OCI-LY7 (cell line): ENCODE measurements at regions not wholly inside any gene's neighbourhood (a gene's known extent, or its start where the extent isn't known, plus 50 kb on each side); places are given as distances from the start of the nearest gene placed in this dataset.

Source experiments
- EZH2phosphoT487 ChIP-seq: fragments of 200-600 bp; sonication (generic); IDR thresholded peaks from 2 replicates; pipeline ENCODE4 v1.6.1; 2018; ENCODE audit warnings: low read depth, borderline replicate concordance, mild to moderate bottlenecking, mixed run types, antibody characterized with exemption, low read length, moderate library complexity, mixed read lengths
- TF ChIP-seq, protein P1 (sequence below): fragments of 200-600 bp; sonication (generic); conservative IDR thresholded peaks from 2 replicates; pipeline ENCODE4 v1.5.1; 2014; ENCODE audit warnings: mild to moderate bottlenecking, antibody characterized with exemption, low read length, moderate library complexity, mixed read lengths

- TF ChIP-seq, protein P1, sequence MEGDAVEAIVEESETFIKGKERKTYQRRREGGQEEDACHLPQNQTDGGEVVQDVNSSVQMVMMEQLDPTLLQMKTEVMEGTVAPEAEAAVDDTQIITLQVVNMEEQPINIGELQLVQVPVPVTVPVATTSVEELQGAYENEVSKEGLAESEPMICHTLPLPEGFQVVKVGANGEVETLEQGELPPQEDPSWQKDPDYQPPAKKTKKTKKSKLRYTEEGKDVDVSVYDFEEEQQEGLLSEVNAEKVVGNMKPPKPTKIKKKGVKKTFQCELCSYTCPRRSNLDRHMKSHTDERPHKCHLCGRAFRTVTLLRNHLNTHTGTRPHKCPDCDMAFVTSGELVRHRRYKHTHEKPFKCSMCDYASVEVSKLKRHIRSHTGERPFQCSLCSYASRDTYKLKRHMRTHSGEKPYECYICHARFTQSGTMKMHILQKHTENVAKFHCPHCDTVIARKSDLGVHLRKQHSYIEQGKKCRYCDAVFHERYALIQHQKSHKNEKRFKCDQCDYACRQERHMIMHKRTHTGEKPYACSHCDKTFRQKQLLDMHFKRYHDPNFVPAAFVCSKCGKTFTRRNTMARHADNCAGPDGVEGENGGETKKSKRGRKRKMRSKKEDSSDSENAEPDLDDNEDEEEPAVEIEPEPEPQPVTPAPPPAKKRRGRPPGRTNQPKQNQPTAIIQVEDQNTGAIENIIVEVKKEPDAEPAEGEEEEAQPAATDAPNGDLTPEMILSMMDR: no peak
- no peak for TF ChIP-seq EZH2phosphoT487
Measured at GRCh38 chrX:39043838-39044550, 242.7 kb downstream of the MID1IP1 start.
